ENCODE measurements at regions not wholly inside any gene's neighbourhood (a gene's known extent, or its start where the extent isn't known, plus 50 kb on each side); places are given as distances from the start of the nearest gene placed in this dataset.

GRCh38 chr6:150683320-150683719, 83.6 kb downstream of the PLEKHG1 start:
- Histone ChIP-seq H3K4me2 (no peak overlapping the region), H3K4me1 (ENCODE audit: low read depth, poor library complexity, severe bottlenecking) (no peaks in the 10 kb centered on the region), H4K20me1 (ENCODE audit: insufficient read depth) (no peaks in the 10 kb centered on the region), H3K4me3 (IDR thresholded peaks at IDR 0.05; ENCODE audit: insufficient read depth, low read depth, low read length) (no peak overlapping the region), H3K27me3 (ENCODE audit: insufficient read depth, low read depth) (no peaks in the 10 kb centered on the region), H3K27ac (no peak overlapping the region), H2AFZ (ENCODE audit: low read depth) (no peak overlapping the region), H3K36me3 (ENCODE audit: insufficient read depth) (no peaks in the 10 kb centered on the region), H3K9ac (no peak overlapping the region), H3K79me2 (ENCODE audit: insufficient read depth, low read depth) (no peaks in the 10 kb centered on the region)
- TF ChIP-seq, protein P1, sequence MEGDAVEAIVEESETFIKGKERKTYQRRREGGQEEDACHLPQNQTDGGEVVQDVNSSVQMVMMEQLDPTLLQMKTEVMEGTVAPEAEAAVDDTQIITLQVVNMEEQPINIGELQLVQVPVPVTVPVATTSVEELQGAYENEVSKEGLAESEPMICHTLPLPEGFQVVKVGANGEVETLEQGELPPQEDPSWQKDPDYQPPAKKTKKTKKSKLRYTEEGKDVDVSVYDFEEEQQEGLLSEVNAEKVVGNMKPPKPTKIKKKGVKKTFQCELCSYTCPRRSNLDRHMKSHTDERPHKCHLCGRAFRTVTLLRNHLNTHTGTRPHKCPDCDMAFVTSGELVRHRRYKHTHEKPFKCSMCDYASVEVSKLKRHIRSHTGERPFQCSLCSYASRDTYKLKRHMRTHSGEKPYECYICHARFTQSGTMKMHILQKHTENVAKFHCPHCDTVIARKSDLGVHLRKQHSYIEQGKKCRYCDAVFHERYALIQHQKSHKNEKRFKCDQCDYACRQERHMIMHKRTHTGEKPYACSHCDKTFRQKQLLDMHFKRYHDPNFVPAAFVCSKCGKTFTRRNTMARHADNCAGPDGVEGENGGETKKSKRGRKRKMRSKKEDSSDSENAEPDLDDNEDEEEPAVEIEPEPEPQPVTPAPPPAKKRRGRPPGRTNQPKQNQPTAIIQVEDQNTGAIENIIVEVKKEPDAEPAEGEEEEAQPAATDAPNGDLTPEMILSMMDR (conservative IDR thresholded peaks at IDR 0.05; ENCODE audit: low read depth, low read length): no peak

GRCh38 chr6:150684161-150684560, 84.5 kb downstream of the PLEKHG1 start:
- Histone ChIP-seq H3K4me1 (ENCODE audit: low read depth, poor library complexity, severe bottlenecking) (no peaks in the 10 kb centered on the region), H3K4me2 (no peak overlapping the region), H3K4me3 (IDR thresholded peaks at IDR 0.05; ENCODE audit: insufficient read depth, low read depth, low read length) (no peak overlapping the region), H3K27ac (no peak overlapping the region), H3K79me2 (ENCODE audit: insufficient read depth, low read depth) (no peaks in the 10 kb centered on the region), H2AFZ (ENCODE audit: low read depth) (no peak overlapping the region), H3K9ac (no peak overlapping the region), H3K36me3 (ENCODE audit: insufficient read depth) (no peaks in the 10 kb centered on the region), H4K20me1 (ENCODE audit: insufficient read depth) (no peaks in the 10 kb centered on the region), H3K27me3 (ENCODE audit: insufficient read depth, low read depth) (no peaks in the 10 kb centered on the region)
- TF ChIP-seq, protein P1 (conservative IDR thresholded peaks at IDR 0.05; ENCODE audit: low read depth, low read length): no peak

DNA sequence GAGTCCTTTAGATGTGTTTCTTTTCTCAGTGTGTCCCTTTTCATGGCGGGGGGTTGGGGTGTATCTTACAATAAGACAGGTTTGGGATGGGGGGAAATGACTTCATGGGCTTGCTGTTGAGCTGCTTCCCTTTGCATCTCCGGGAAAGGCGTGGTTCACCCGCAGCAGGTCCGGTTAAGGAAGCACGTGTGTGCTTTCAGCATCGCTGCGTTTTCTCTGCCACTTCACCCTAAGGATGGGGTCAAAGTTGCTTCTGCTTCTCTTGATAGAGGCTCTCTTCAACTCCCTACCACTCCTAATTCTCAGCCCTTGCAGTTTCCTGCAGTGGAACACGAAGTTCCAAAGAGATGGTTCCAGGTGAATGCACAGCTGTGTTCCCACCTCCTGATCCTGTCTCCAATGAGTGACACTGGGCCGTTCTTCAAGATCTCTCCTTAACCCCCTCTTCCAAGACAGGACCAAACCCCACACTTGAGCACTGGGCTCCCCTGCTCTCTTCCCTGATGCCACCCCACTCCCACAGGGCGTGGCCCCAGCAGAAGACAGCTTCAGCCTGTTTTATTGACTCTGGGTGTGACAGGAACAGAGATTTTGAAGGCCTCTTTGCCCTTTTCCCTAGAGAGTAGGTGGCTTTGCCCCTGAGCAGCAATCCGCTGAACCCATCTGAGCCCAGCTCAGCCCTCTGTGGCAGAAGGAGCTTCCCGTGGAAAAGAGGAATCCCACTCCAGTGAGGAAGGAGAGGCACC, 85.2 kb downstream of the PLEKHG1 start:
- H2AFZ ChIP-seq (ENCODE audit: low read depth): no peak overlapping the region
- H3K4me3 ChIP-seq (IDR thresholded peaks at IDR 0.05; ENCODE audit: insufficient read depth, low read depth, low read length): no peak overlapping the region
- TF ChIP-seq, protein P1 (conservative IDR thresholded peaks at IDR 0.05; ENCODE audit: low read depth, low read length): no peak
- no peak overlapping the region for H3K4me2 ChIP-seq
- H4K20me1 ChIP-seq (ENCODE audit: insufficient read depth): no peaks in the 10 kb centered on the region
- no peak overlapping the region for H3K9ac ChIP-seq
- no peaks in the 10 kb centered on the region for H3K27me3 ChIP-seq (ENCODE audit: insufficient read depth, low read depth)
- no peaks in the 10 kb centered on the region for H3K4me1 ChIP-seq (ENCODE audit: low read depth, poor library complexity, severe bottlenecking)
- H3K27ac ChIP-seq: no peak overlapping the region
- H3K36me3 ChIP-seq (ENCODE audit: insufficient read depth): no peaks in the 10 kb centered on the region
- no peaks in the 10 kb centered on the region for H3K79me2 ChIP-seq (ENCODE audit: insufficient read depth, low read depth)

- no peak overlapping the region for H3K9ac ChIP-seq
- TF ChIP-seq, protein P1 (conservative IDR thresholded peaks at IDR 0.05; ENCODE audit: low read depth, low read length): peak; percentile 81
- no peak overlapping the region for H3K4me2 ChIP-seq
- no peak overlapping the region for H2AFZ ChIP-seq (ENCODE audit: low read depth)
- no peaks in the 10 kb centered on the region for H3K36me3 ChIP-seq (ENCODE audit: insufficient read depth)
- H3K4me3 ChIP-seq (IDR thresholded peaks at IDR 0.05; ENCODE audit: insufficient read depth, low read depth, low read length): no peak overlapping the region
- no peaks in the 10 kb centered on the region for H3K4me1 ChIP-seq (ENCODE audit: low read depth, poor library complexity, severe bottlenecking)
- H3K79me2 ChIP-seq (ENCODE audit: insufficient read depth, low read depth): no peaks in the 10 kb centered on the region
- H3K27me3 ChIP-seq (ENCODE audit: insufficient read depth, low read depth): no peaks in the 10 kb centered on the region
- no peak overlapping the region for H3K27ac ChIP-seq
- no peaks in the 10 kb centered on the region for H4K20me1 ChIP-seq (ENCODE audit: insufficient read depth)
These were observed 86.2 kb downstream of the PLEKHG1 start for GRCh38 chr6:150685860-150686259.

Data from KMS-11 (cell line).